Colonic mucosa (tissue), 4 donors: ENCODE measurements at regions not wholly inside any gene's neighbourhood (a gene's known extent, or its start where the extent isn't known, plus 50 kb on each side); places are given as distances from the start of the nearest gene placed in this dataset.

Experiments
- DNase-seq: peaks from one replicate; pipeline ENCODE4 v3.0.0-alpha.2; 2020
- H3K27ac ChIP-seq: fragments of 200-600 bp; one replicate; pipeline ENCODE4 v1.8.0; 2021
- H3K27me3 ChIP-seq: fragments of 200-600 bp; one replicate; pipeline ENCODE4 v1.8.0; 2021
- H3K36me3 ChIP-seq: fragments of 200-600 bp; one replicate; pipeline ENCODE4 v1.8.0; 2021
- H3K4me1 ChIP-seq: fragments of 200-600 bp; one replicate; pipeline ENCODE4 v1.8.0; 2021; ENCODE audit warnings: mild to moderate bottlenecking
- H3K4me3 ChIP-seq: fragments of 200-600 bp; one replicate; pipeline ENCODE4 v1.8.0; 2021
- H3K9ac ChIP-seq, 2 donors: one replicate each; pipeline ENCODE4 v1.7.0; 2013; ENCODE audit warnings: control low read depth in 2 of 2, low read depth in 2 of 2, low read length in 2 of 2
- H3K9me3 ChIP-seq: fragments of 200-600 bp; one replicate; pipeline ENCODE4 v1.8.0; 2021
- CTCF ChIP-seq: fragments of 200-600 bp; IDR thresholded peaks from one replicate; pipeline ENCODE4 v1.8.0; 2022; ENCODE audit warnings: antibody characterized with exemption, mild to moderate bottlenecking
- intact Hi-C: fragments of 100-400 bp; cut with DNase I; formaldehyde crosslinking; loops from one replicate; pipeline ENCODE4 v1.14.1; 2022
- donor health status: healthy.
- donor health status: DM: no; HTN: no; CAD: no.
- donor health status: DM: no; HTN: no; CAD: no.

GRCh38 chr13:58144616-58145015 is 513.1 kb downstream of the PCDH17 start:
- no peak for TF ChIP-seq CTCF
- intact Hi-C loops, result no loop called here
- Histone ChIP-seq H3K27me3 (no peaks in the 10 kb centered on the region), H3K27ac (no peak overlapping the region), H3K9ac (no peak overlapping the region), H3K9me3 (no peaks in the 10 kb centered on the region), H3K4me3 (no peak overlapping the region), H3K4me1 (no peaks in the 10 kb centered on the region), H3K36me3 (no peaks in the 10 kb centered on the region)
- no peak for DNase-seq

GRCh38 chr13:58151452-58151851 is 519.9 kb downstream of the PCDH17 start:
- no peak overlapping the region for H3K27ac ChIP-seq
- H3K27me3 ChIP-seq, result no peaks in the 10 kb centered on the region
- H3K4me3 ChIP-seq, result no peak overlapping the region
- DNase-seq, result no peak
- no peak for TF ChIP-seq CTCF
- H3K4me1 ChIP-seq, result no peaks in the 10 kb centered on the region
- H3K9me3 ChIP-seq, result no peaks in the 10 kb centered on the region
- intact Hi-C loops, result no loop called here
- no peaks in the 10 kb centered on the region for H3K36me3 ChIP-seq
- no peak overlapping the region for H3K9ac ChIP-seq

- intact Hi-C loops, result no loop called here
- Histone ChIP-seq H3K4me3 (no peak overlapping the region), H3K27ac (no peak overlapping the region), H3K9me3 (no peaks in the 10 kb centered on the region), H3K4me1 (no peaks in the 10 kb centered on the region), H3K36me3 (no peaks in the 10 kb centered on the region), H3K27me3 (no peaks in the 10 kb centered on the region), H3K9ac (no peak overlapping the region)
- TF ChIP-seq CTCF, result no peak
- DNase-seq, result no peak
These were observed 529.4 kb downstream of the PCDH17 start for GRCh38 chr13:58160980-58161379.

- intact Hi-C loops, result no loop called here
- H3K9ac ChIP-seq, result no peak overlapping the region
- H3K27me3 ChIP-seq, result no peaks in the 10 kb centered on the region
- H3K27ac ChIP-seq, result no peak overlapping the region
- H3K36me3 ChIP-seq, result no peaks in the 10 kb centered on the region
- no peaks in the 10 kb centered on the region for H3K4me1 ChIP-seq
- DNase-seq, result no peak
- H3K9me3 ChIP-seq, result no peaks in the 10 kb centered on the region
- no peak for TF ChIP-seq CTCF
- H3K4me3 ChIP-seq, result no peak overlapping the region
These were observed 534.1 kb downstream of the PCDH17 start for GRCh38 chr13:58165617-58166016.

GRCh38 chr13:58181111-58181510 is 549.6 kb downstream of the PCDH17 start:
- intact Hi-C loops, result no loop called here
- H3K27ac ChIP-seq, result no peak overlapping the region
- no peak overlapping the region for H3K9ac ChIP-seq
- H3K27me3 ChIP-seq, result no peaks in the 10 kb centered on the region
- no peak for TF ChIP-seq CTCF
- H3K4me3 ChIP-seq, result no peak overlapping the region
- no peaks in the 10 kb centered on the region for H3K4me1 ChIP-seq
- H3K9me3 ChIP-seq, result no peaks in the 10 kb centered on the region
- no peaks in the 10 kb centered on the region for H3K36me3 ChIP-seq
- DNase-seq, result no peak

GRCh38 chr13:58187881-58188280 is 556.3 kb downstream of the PCDH17 start:
- Histone ChIP-seq H3K27ac (no peak overlapping the region), H3K4me3 (no peak overlapping the region), H3K27me3 (no peaks in the 10 kb centered on the region), H3K36me3 (no peaks in the 10 kb centered on the region), H3K9ac (no peak overlapping the region), H3K4me1 (no peaks in the 10 kb centered on the region), H3K9me3 (no peaks in the 10 kb centered on the region)
- no peak for DNase-seq
- no peak for TF ChIP-seq CTCF
- intact Hi-C loops, result no loop called here
